ENCODE measurements at regions not wholly inside any gene's neighbourhood (a gene's known extent, or its start where the extent isn't known, plus 50 kb on each side); places are given as distances from the start of the nearest gene placed in this dataset.
"Not testable (repeated sequence)": the region's sequence is repeated elsewhere in the genome, so short reads cannot be mapped to it uniquely, and the experiment has no call there.

- no peak for DNase-seq (ENCODE audit: extremely low spot score)
- CTCF ChIA-PET = interaction anchor here (1.0 kb wide), 1 partner anchor 10 kb away, joined by 3 read pairs; no protein-coding TSS in a partner anchor
- TF ChIP-seq ZNF384 (IDR thresholded peaks at IDR 0.05) (no peak), FOXA1 (IDR thresholded peaks at IDR 0.05) (no peak), FOXK2 (IDR thresholded peaks at IDR 0.05) (no peak), LEF1 (IDR thresholded peaks at IDR 0.05; ENCODE audit: borderline replicate concordance) (no peak), NFRKB (IDR thresholded peaks at IDR 0.05) (no peak), SUZ12 (IDR thresholded peaks at IDR 0.05) (no peak), SP1 (IDR thresholded peaks at IDR 0.05) (no peak), PKNOX1 (IDR thresholded peaks at IDR 0.05) (no peak), FOXM1 (IDR thresholded peaks at IDR 0.05; ENCODE audit: borderline replicate concordance) (no peak), TARDBP (IDR thresholded peaks at IDR 0.05) (no peak), CTBP1 (IDR thresholded peaks at IDR 0.05; ENCODE audit: borderline replicate concordance) (no peak), ELF4 (IDR thresholded peaks at IDR 0.05) (no peak), BHLHE40 (IDR thresholded peaks at IDR 0.05; ENCODE audit: borderline replicate concordance) (no peak), HDGF (IDR thresholded peaks at IDR 0.05; ENCODE audit: borderline replicate concordance) (no peak), ARNT (IDR thresholded peaks at IDR 0.05) (no peak)
- POLR2A ChIA-PET = no interaction called here
Observed at GRCh38 chr1:208486677-208487076, 242.5 kb upstream of the PLXNA2 start.

- DNase-seq (ENCODE audit: extremely low spot score); POLR2A ChIA-PET; CTCF ChIA-PET: not testable (repeated sequence)
Observed at GRCh38 chr1:208488432-208488831, 244.2 kb upstream of the PLXNA2 start.

- DNase-seq (ENCODE audit: extremely low spot score) = no peak
- CTCF ChIA-PET = interaction anchor here (0.6 to 0.7 kb wide), 3 partner anchors 148 to 1277 kb away, joined by 3 to 4 read pairs (median 3); no protein-coding TSS in a partner anchor
- POLR2A ChIA-PET = no interaction called here
- no peak for TF ChIP-seq CTBP1 (IDR thresholded peaks at IDR 0.05; ENCODE audit: borderline replicate concordance)
- TF ChIP-seq HDGF (IDR thresholded peaks at IDR 0.05; ENCODE audit: borderline replicate concordance) = no peak
- TF ChIP-seq ELF4 (IDR thresholded peaks at IDR 0.05) = no peak
- no peak for TF ChIP-seq BHLHE40 (IDR thresholded peaks at IDR 0.05; ENCODE audit: borderline replicate concordance)
- no peak for TF ChIP-seq NFRKB (IDR thresholded peaks at IDR 0.05)
- TF ChIP-seq TARDBP (IDR thresholded peaks at IDR 0.05) = no peak
- TF ChIP-seq ZNF384 (IDR thresholded peaks at IDR 0.05) = no peak
- no peak for TF ChIP-seq FOXK2 (IDR thresholded peaks at IDR 0.05)
- TF ChIP-seq FOXM1 (IDR thresholded peaks at IDR 0.05; ENCODE audit: borderline replicate concordance) = no peak
- no peak for TF ChIP-seq ARNT (IDR thresholded peaks at IDR 0.05)
- no peak for TF ChIP-seq L3MBTL2 (conservative IDR thresholded peaks at IDR 0.05)
- no peak for TF ChIP-seq SP1 (IDR thresholded peaks at IDR 0.05)
- no peak for TF ChIP-seq SUZ12 (IDR thresholded peaks at IDR 0.05)
- TF ChIP-seq FOXA1 (IDR thresholded peaks at IDR 0.05) = no peak
- TF ChIP-seq LEF1 (IDR thresholded peaks at IDR 0.05; ENCODE audit: borderline replicate concordance) = no peak
- no peak for TF ChIP-seq PKNOX1 (IDR thresholded peaks at IDR 0.05)
Observed at GRCh38 chr1:208496467-208497371, 252.5 kb upstream of the PLXNA2 start.

GRCh38 chr1:208497866-208498541 lies 253.8 kb upstream of the PLXNA2 start:
- ChIA-PET POLR2A (no interaction called here), CTCF (interaction anchor here (0.7 kb wide), 1 partner anchor 504 kb away, joined by 3 read pairs; no protein-coding TSS in a partner anchor)
- no peak for DNase-seq (ENCODE audit: extremely low spot score)
- no peak for TF ChIP-seq SUZ12 (IDR thresholded peaks at IDR 0.05)
- TF ChIP-seq ELF4 (IDR thresholded peaks at IDR 0.05) = no peak
- TF ChIP-seq SP1 (IDR thresholded peaks at IDR 0.05) = no peak
- TF ChIP-seq L3MBTL2 (conservative IDR thresholded peaks at IDR 0.05) = no peak
- TF ChIP-seq TARDBP (IDR thresholded peaks at IDR 0.05) = no peak
- TF ChIP-seq ZNF384 (IDR thresholded peaks at IDR 0.05) = no peak
- no peak for TF ChIP-seq LEF1 (IDR thresholded peaks at IDR 0.05; ENCODE audit: borderline replicate concordance)

GRCh38 chr1:208499026-208499425 lies 254.8 kb upstream of the PLXNA2 start:
- TF ChIP-seq FOXA1 (IDR thresholded peaks at IDR 0.05) = no peak
- TF ChIP-seq SUZ12 (IDR thresholded peaks at IDR 0.05) = no peak
- no peak for TF ChIP-seq FOXM1 (IDR thresholded peaks at IDR 0.05; ENCODE audit: borderline replicate concordance)
- no peak for TF ChIP-seq CTBP1 (IDR thresholded peaks at IDR 0.05; ENCODE audit: borderline replicate concordance)
- no peak for TF ChIP-seq ELF4 (IDR thresholded peaks at IDR 0.05)
- no peak for TF ChIP-seq ZNF384 (IDR thresholded peaks at IDR 0.05)
- no peak for TF ChIP-seq BHLHE40 (IDR thresholded peaks at IDR 0.05; ENCODE audit: borderline replicate concordance)
- TF ChIP-seq HDGF (IDR thresholded peaks at IDR 0.05; ENCODE audit: borderline replicate concordance) = no peak
- TF ChIP-seq PKNOX1 (IDR thresholded peaks at IDR 0.05) = no peak
- no peak for TF ChIP-seq TARDBP (IDR thresholded peaks at IDR 0.05)
- no peak for TF ChIP-seq FOXK2 (IDR thresholded peaks at IDR 0.05)
- no peak for TF ChIP-seq SP1 (IDR thresholded peaks at IDR 0.05)
- TF ChIP-seq LEF1 (IDR thresholded peaks at IDR 0.05; ENCODE audit: borderline replicate concordance) = no peak
- no peak for TF ChIP-seq L3MBTL2 (conservative IDR thresholded peaks at IDR 0.05)
- ChIA-PET CTCF (no interaction called here), POLR2A (no interaction called here)
- no peak for DNase-seq (ENCODE audit: extremely low spot score)
